ENCODE measurements at regions not wholly inside any gene's neighbourhood (a gene's known extent, or its start where the extent isn't known, plus 50 kb on each side); places are given as distances from the start of the nearest gene placed in this dataset.

DNA sequence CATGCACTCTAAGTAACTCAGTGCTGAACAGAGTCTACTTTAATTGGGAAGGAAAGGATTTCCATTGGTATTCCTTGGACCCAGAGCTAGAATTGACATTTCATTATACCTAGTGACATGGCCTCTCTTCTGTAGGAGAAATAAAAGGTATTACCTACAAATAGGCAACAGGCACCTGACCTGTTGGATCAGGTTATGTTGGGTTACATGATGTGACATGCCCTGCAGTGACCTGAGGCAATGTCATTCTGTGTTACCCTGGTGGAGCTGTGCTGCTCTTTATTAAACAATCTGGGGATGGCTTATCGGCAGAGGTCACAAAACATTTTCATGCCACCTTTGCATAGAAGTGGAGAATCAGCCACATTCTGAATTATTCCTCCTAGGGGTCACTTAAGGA, 427.7 kb downstream of the MDFIC start:
- no peak for TF ChIP-seq POLR2AphosphoS5 (IDR thresholded peaks at IDR 0.05; ENCODE audit: low read length)
- TF ChIP-seq, protein P1, sequence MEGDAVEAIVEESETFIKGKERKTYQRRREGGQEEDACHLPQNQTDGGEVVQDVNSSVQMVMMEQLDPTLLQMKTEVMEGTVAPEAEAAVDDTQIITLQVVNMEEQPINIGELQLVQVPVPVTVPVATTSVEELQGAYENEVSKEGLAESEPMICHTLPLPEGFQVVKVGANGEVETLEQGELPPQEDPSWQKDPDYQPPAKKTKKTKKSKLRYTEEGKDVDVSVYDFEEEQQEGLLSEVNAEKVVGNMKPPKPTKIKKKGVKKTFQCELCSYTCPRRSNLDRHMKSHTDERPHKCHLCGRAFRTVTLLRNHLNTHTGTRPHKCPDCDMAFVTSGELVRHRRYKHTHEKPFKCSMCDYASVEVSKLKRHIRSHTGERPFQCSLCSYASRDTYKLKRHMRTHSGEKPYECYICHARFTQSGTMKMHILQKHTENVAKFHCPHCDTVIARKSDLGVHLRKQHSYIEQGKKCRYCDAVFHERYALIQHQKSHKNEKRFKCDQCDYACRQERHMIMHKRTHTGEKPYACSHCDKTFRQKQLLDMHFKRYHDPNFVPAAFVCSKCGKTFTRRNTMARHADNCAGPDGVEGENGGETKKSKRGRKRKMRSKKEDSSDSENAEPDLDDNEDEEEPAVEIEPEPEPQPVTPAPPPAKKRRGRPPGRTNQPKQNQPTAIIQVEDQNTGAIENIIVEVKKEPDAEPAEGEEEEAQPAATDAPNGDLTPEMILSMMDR (IDR thresholded peaks at IDR 0.05 in 2 of 3, conservative IDR thresholded peaks at IDR 0.05 in 1 of 3; ENCODE audit: control insufficient read depth in 2 of 3, extremely low read depth in 1 of 3, insufficient read depth in 1 of 3, low read depth in 3 of 3, low read length in 3 of 3): no peak
- no peak for TF ChIP-seq TCF3 (IDR thresholded peaks at IDR 0.05; ENCODE audit: borderline replicate concordance, insufficient read depth, low read depth, low read length)
- no peak for TF ChIP-seq MXI1 (IDR thresholded peaks at IDR 0.05; ENCODE audit: low read depth, low read length)
